WI38 (cell line): ENCODE measurements at regions not wholly inside any gene's neighbourhood (a gene's known extent, or its start where the extent isn't known, plus 50 kb on each side); places are given as distances from the start of the nearest gene placed in this dataset.

Experiments used
- H3K4me3 ChIP-seq: 2 replicates; pipeline ENCODE4 v1.5.1; 2011; ENCODE audit warnings: low read depth, mild to moderate bottlenecking, control low read depth, low read length
- TF ChIP-seq, protein P1 (sequence below): IDR thresholded peaks from 2 replicates; pipeline ENCODE4 v1.5.1; 2012; ENCODE audit warnings: low read depth, mild to moderate bottlenecking, control low read depth, low read length

DNA sequence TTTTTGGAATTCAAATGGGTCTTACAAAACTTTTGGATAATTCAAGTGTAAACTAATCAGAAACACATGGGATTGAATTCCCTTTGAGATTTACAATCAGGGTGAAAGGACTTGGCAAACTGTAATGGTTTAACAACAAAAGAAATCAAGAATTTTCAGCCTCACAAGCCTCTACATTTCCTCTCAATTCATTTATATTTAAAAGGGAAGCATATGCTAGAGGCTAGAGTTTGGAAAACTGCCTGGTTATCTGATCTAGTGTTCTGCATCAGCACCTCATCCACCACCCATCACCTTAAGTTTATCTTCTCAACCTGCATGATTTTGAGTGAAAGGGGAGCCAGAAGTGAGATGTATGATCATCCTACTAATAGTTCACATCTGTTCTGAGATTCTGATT is 120.7 kb downstream of the TES start:
- no peak overlapping the region for H3K4me3 ChIP-seq
- TF ChIP-seq, protein P1, sequence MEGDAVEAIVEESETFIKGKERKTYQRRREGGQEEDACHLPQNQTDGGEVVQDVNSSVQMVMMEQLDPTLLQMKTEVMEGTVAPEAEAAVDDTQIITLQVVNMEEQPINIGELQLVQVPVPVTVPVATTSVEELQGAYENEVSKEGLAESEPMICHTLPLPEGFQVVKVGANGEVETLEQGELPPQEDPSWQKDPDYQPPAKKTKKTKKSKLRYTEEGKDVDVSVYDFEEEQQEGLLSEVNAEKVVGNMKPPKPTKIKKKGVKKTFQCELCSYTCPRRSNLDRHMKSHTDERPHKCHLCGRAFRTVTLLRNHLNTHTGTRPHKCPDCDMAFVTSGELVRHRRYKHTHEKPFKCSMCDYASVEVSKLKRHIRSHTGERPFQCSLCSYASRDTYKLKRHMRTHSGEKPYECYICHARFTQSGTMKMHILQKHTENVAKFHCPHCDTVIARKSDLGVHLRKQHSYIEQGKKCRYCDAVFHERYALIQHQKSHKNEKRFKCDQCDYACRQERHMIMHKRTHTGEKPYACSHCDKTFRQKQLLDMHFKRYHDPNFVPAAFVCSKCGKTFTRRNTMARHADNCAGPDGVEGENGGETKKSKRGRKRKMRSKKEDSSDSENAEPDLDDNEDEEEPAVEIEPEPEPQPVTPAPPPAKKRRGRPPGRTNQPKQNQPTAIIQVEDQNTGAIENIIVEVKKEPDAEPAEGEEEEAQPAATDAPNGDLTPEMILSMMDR, result no peak

DNA sequence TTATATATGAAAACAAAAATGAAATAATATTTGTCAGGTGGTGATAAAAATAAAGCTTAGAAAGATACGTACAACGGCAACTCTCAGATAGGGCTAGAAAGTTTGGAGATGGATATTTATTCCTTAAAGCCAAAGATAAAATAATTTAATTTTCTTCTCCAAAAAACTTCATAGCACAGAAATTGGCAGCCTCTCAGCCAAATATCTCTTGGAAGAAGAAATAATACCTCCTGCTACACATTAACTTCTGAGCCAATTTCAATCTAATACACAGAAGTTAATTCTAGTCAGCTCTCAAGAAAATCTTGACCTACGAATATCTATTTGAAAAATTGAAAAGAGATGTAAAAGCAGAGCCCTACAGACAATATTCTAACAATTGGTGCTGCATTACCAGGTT is 122.4 kb downstream of the TES start:
- no peak overlapping the region for H3K4me3 ChIP-seq
- TF ChIP-seq, protein P1, result no peak

DNA sequence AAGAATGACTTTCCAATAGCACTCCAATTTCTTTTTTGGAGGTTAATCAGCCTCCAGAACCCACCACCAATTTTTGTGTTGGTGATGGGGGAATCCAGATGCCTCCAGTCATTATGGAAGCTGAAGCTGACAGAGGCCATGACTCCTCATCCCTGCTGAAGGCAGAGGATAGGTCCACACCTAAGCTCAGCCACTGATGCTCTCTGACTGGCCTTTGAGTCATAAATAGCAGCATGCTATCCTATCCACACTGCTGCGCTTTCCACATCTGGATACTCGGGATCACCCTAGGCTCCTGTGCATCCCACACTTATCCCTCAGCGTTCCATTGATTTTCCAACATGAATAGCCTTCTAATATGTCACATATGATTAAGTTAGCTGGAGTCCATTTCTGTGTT is 124.2 kb downstream of the TES start:
- H3K4me3 ChIP-seq, result no peak overlapping the region
- TF ChIP-seq, protein P1, result no peak

DNA sequence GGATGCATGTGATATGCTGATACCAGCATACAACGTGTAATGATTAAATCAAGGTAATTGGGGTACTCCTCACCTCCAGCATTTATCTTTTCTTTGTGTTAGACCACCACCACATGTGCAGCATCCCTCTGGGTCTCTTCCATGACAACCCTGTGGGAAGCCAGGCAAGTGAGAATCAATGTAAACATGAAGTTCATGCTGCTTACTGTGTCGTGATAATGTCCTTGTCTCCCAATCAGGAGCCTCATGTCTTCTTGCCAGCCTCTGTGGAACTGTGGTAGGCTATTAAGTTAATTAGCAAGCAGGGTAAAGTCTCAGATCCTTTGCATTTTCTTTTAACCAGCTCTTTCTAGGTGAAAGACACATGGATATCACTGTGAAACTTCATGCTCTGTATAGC is 126.7 kb downstream of the TES start:
- TF ChIP-seq, protein P1, result no peak

DNA sequence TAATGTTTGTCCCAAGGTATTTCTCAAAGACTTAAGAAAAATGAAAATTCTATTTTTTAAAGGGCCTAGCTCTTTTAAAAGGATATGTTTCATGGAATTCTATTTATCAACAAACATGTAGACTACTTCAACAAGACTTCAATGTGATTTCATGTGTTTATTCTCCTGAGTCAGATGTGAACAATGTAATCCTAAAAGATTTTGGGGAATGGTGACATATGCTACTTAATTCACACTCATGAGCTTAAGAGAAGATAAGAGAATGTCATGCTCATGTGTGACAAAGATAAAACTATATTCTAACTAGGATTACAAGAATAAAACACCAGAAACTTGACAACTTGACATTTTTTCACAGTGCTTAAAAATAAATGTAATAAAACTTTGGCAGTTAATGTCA is 127.5 kb downstream of the TES start:
- TF ChIP-seq, protein P1, result no peak
- H3K4me3 ChIP-seq, result no peak overlapping the region

More for the DNA sequence above, 126.7 kb downstream of the TES start:
- no peak overlapping the region for H3K4me3 ChIP-seq

DNA sequence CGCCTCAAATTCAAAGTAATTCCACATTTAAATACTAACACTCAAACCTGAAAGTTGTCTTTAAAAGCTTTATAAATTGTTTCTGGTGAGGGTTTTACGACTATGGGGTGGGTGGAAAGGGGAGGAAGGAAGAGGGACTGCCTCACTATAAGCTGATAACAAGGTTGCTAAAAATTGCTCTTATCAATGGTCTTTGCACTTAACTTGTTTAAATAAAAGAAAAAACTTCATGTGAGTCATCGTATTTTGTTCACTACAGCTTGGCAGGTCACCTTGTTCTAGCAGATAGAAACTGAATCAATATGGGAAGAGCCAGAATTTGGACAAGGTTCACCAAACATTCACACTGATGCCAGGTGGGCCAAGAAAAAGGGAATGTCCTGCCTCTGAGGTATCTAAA is 129.2 kb downstream of the TES start:
- no peak overlapping the region for H3K4me3 ChIP-seq
- TF ChIP-seq, protein P1, result no peak

DNA sequence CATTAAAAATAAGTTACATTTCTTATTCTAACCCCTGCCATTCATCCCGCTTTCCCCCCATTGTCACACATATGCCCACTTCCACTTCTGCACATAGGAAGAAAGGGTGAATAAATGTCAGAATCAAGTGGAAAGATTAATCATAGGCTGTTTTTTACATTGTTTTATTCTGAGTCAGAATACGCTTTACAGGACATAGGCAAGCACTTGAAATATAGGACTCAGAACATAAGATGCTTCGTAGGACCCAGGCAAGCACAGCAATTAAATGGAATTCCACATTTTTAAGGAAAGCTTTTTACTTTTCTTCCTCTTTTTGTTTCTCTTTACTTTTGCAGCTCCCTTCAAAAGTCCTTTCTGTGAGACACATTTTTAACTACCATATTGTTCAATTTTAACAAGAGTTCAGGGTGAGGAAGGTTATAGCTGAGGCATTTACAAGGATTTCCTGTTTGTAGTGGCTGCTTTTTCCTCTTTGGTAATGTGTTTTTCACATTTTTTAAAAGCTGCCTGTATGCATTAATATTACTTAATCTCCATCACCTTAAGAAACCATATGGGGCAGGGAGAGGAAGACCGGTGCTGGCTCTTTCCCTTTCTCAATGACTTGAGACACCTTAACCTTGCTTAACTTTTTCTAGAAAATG is 130.0 kb downstream of the TES start:
- TF ChIP-seq, protein P1, result no peak
- no peak overlapping the region for H3K4me3 ChIP-seq
